Spleen (tissue), 11 donors: ENCODE measurements at regions not wholly inside any gene's neighbourhood (a gene's known extent, or its start where the extent isn't known, plus 50 kb on each side); places are given as distances from the start of the nearest gene placed in this dataset.
A peak's percentile ranks its signal among the peaks of the same experiment; 100 is the strongest.

Experiments
- DNase-seq: peaks from one replicate; pipeline ENCODE4 v3.0.0-alpha.2; 2020
- H3K27ac ChIP-seq, 8 donors: fragments of 200-600 bp; sonication (generic) in 7 of 8; 1 replicate in 4 of 8; 2 replicates in 4 of 8; pipeline versions ENCODE4 v1.5.0 to v1.8.0; 2016 to 2021; ENCODE audit warnings: inconsistent platforms in 4 of 8, mild to moderate bottlenecking in 4 of 8, moderate library complexity in 1 of 8
- H3K27me3 ChIP-seq, 7 donors: fragments of 200-600 bp; sonication (generic) in 6 of 7; replicated peaks in 1 of 7; 1 replicate in 4 of 7; 2 replicates in 3 of 7; pipeline versions ENCODE4 v1.5.0 to v1.8.0; 2016 to 2021; ENCODE audit warnings: inconsistent platforms in 3 of 7, mild to moderate bottlenecking in 1 of 7
- H3K36me3 ChIP-seq, 6 donors: fragments of 200-600 bp; sonication (generic) in 5 of 6; 1 replicate in 4 of 6; 2 replicates in 2 of 6; pipeline versions ENCODE4 v1.5.0 to v1.8.0; 2016 to 2021; ENCODE audit warnings: inconsistent platforms in 2 of 6
- H3K4me1 ChIP-seq, 6 donors: fragments of 200-600 bp; sonication (generic) in 5 of 6; 1 replicate in 3 of 6; 2 replicates in 3 of 6; pipeline versions ENCODE4 v1.5.0 to v1.8.0; 2016 to 2021; ENCODE audit warnings: inconsistent platforms in 3 of 6
- H3K4me3 ChIP-seq, 8 donors: fragments of 200-600 bp; sonication (generic) in 7 of 8; 1 replicate in 4 of 8; 2 replicates in 4 of 8; pipeline versions ENCODE4 v1.5.0 to v1.8.0; 2016 to 2021; ENCODE audit warnings: inconsistent platforms in 4 of 8, mild to moderate bottlenecking in 4 of 8, moderate library complexity in 2 of 8
- H3K9me3 ChIP-seq, 8 donors: fragments of 200-600 bp; sonication (generic) in 7 of 8; 1 replicate in 4 of 8; 2 replicates in 4 of 8; pipeline versions ENCODE4 v1.5.0 to v1.8.0; 2016 to 2021; ENCODE audit warnings: inconsistent platforms in 4 of 8
- POLR2A ChIP-seq, 3 donors: fragments of 450-650 bp; IDR thresholded peaks; one replicate each; pipeline ENCODE4 v1.5.1; 2017; ENCODE audit warnings: antibody characterized with exemption in 3 of 3, mild to moderate bottlenecking in 1 of 3
- POLR2AphosphoS5 ChIP-seq, 3 donors: sonication (generic); formaldehyde crosslinking; IDR thresholded peaks; one replicate each; pipeline ENCODE4 v1.5.1; 2017; ENCODE audit warnings: antibody characterized with exemption in 3 of 3
- WGBS, 5 donors: extraction: QIAGEN DNeasy Blood & Tissue Kit in 3 of 5; methylation state at CpG; one replicate each; pipeline versions ENCODE4 v1.1.5 to v1.1.7; 2013 to 2018; 5-methylcytosine and 5-hydroxymethylcytosine counted together
- intact Hi-C: fragments of 100-400 bp; cut with DNase I; formaldehyde crosslinking; loops from one replicate; pipeline ENCODE4 v1.15.0; 2023; ENCODE audit warnings: low total_unique reads
- TF ChIP-seq, protein P1 (sequence below), 11 experiments: fragments of 200-600 bp in 7 of 11; fragments of 450-650 bp in 4 of 11; sonication (generic) in 4 of 11; IDR thresholded peaks in 8 of 11; conservative IDR thresholded peaks in 3 of 11; 1 replicate in 7 of 11; 2 replicates in 4 of 11; pipeline versions ENCODE4 v1.4.0 to v1.8.0; 2016 to 2021; ENCODE audit warnings: antibody characterized with exemption in 11 of 11, inconsistent platforms in 4 of 11, mild to moderate bottlenecking in 1 of 11
- donor health status: healthy with polysubstance abuse.
- donor health status: DM: no; HTN: no; CAD: no; lungs with moderate emphysema.
- donor health status: DM: no; HTN: no; CAD: no.
- donor health status: Bipolar disorder and iron deficiency.
- donor health status: healthy.
- donor health status: DM: no; HTN: no; CAD: no.
- donor health status: DM: yes; HTN: yes; CAD: no.

GRCh38 chr9:82457298-82457697 is 468.7 kb downstream of the SPATA31D1 start:
- Histone ChIP-seq H3K27me3 (no peaks in the 10 kb centered on the region), H3K4me3 (no peak overlapping the region)

DNA sequence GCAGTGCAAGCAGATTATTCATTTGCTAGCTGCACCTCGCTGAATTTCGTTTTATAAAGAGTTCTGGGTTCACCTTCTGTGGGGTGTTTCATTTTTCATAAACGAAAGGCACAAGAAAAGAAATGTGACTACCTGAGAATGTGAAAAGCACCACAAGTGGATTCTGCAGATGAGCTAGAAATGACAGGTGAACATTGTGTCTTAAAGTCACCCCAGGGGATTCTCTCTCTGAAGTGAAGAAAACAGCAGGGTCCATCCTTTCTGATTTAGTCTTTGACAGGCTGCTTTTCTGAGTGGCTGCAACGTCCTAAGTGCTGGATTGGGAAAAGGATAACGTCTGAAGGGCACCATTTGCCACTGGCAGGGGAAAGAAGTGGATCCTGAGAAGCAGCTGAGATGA is 469.3 kb downstream of the SPATA31D1 start:
- H3K4me3 ChIP-seq: no peak overlapping the region
- H3K9me3 ChIP-seq: peaks cover 0 to 8% (median under 1%) of the 10 kb centered on the region in 8 donors
- intact Hi-C loops: no loop called here
- no peaks in the 10 kb centered on the region for H3K27me3 ChIP-seq
- no peaks in the 10 kb centered on the region for H3K36me3 ChIP-seq
- no peak overlapping the region for H3K27ac ChIP-seq
- TF ChIP-seq, protein P1, sequence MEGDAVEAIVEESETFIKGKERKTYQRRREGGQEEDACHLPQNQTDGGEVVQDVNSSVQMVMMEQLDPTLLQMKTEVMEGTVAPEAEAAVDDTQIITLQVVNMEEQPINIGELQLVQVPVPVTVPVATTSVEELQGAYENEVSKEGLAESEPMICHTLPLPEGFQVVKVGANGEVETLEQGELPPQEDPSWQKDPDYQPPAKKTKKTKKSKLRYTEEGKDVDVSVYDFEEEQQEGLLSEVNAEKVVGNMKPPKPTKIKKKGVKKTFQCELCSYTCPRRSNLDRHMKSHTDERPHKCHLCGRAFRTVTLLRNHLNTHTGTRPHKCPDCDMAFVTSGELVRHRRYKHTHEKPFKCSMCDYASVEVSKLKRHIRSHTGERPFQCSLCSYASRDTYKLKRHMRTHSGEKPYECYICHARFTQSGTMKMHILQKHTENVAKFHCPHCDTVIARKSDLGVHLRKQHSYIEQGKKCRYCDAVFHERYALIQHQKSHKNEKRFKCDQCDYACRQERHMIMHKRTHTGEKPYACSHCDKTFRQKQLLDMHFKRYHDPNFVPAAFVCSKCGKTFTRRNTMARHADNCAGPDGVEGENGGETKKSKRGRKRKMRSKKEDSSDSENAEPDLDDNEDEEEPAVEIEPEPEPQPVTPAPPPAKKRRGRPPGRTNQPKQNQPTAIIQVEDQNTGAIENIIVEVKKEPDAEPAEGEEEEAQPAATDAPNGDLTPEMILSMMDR (IDR thresholded peaks at IDR 0.05 in 8 of 11, conservative IDR thresholded peaks at IDR 0.05 in 3 of 11): no peak
- TF ChIP-seq POLR2A (IDR thresholded peaks at IDR 0.05): no peak
- no peak for TF ChIP-seq POLR2AphosphoS5 (IDR thresholded peaks at IDR 0.05)
- WGBS, 5 donors: 58 to 77% (median 68%) methylated on average over 5 of the region's 5 CpGs
- no peaks in the 10 kb centered on the region for H3K4me1 ChIP-seq
- DNase-seq: no peak

More at GRCh38 chr9:82457298-82457697, 468.7 kb downstream of the SPATA31D1 start:
- WGBS, 5 donors: 61 to 93% (median 86%) methylated on average over 2 of the region's 2 CpGs
- H3K27ac ChIP-seq: no peak overlapping the region
- TF ChIP-seq POLR2A (IDR thresholded peaks at IDR 0.05) (no peak), POLR2AphosphoS5 (IDR thresholded peaks at IDR 0.05) (no peak)
- TF ChIP-seq, protein P1 (IDR thresholded peaks at IDR 0.05 in 8 of 11, conservative IDR thresholded peaks at IDR 0.05 in 3 of 11): no peak
- H3K4me1 ChIP-seq: no peaks in the 10 kb centered on the region
- H3K36me3 ChIP-seq: no peaks in the 10 kb centered on the region
- peaks cover 0 to 14% (median 7%) of the 10 kb centered on the region in 8 donors for H3K9me3 ChIP-seq
- no peak for DNase-seq
- intact Hi-C loops: no loop called here

- Histone ChIP-seq H3K9me3 (peaks cover 0 to 6% (median 0%) of the 10 kb centered on the region in 8 donors), H3K4me1 (no peaks in the 10 kb centered on the region), H3K4me3 (no peak overlapping the region), H3K27me3 (no peaks in the 10 kb centered on the region), H3K36me3 (no peaks in the 10 kb centered on the region), H3K27ac (no peak overlapping the region)
- TF ChIP-seq, protein P1 (IDR thresholded peaks at IDR 0.05 in 8 of 11, conservative IDR thresholded peaks at IDR 0.05 in 3 of 11): no peak
- TF ChIP-seq POLR2AphosphoS5 (IDR thresholded peaks at IDR 0.05) (no peak), POLR2A (IDR thresholded peaks at IDR 0.05) (no peak)
- intact Hi-C loops: no loop called here
- 69 to 87% (median 83%) methylated on average over 2 of the region's 2 CpGs for WGBS, 5 donors
- DNase-seq: no peak
Measured at GRCh38 chr9:82458296-82458695, 469.7 kb downstream of the SPATA31D1 start.

GRCh38 chr9:82466616-82467260 is 478.2 kb downstream of the SPATA31D1 start:
- WGBS, 5 donors: 73 to 85% (median 82%) methylated on average over 11 of the region's 11 CpGs
- no peak for DNase-seq
- Histone ChIP-seq H3K27me3 (no peaks in the 10 kb centered on the region), H3K27ac (no peak overlapping the region), H3K36me3 (no peaks in the 10 kb centered on the region), H3K4me3 (no peak overlapping the region), H3K4me1 (no peaks in the 10 kb centered on the region), H3K9me3 (peaks cover 0 to 4% (median 0%) of the 10 kb centered on the region in 8 donors)
- intact Hi-C loops: no loop called here
- TF ChIP-seq, protein P1 (IDR thresholded peaks at IDR 0.05 in 8 of 11, conservative IDR thresholded peaks at IDR 0.05 in 3 of 11): peak in 2 of 11 experiments; percentile 13 to 16
- TF ChIP-seq POLR2AphosphoS5 (IDR thresholded peaks at IDR 0.05): no peak
